ENCODE measurements at regions not wholly inside any gene's neighbourhood (a gene's known extent, or its start where the extent isn't known, plus 50 kb on each side); places are given as distances from the start of the nearest gene placed in this dataset.

- H3K4me2 ChIP-seq (ENCODE audit: extremely low read depth, insufficient read depth, low read length): no peak overlapping the region
- no peaks in the 10 kb centered on the region for H3K4me1 ChIP-seq (ENCODE audit: control insufficient read depth, extremely low read depth, insufficient read depth, low read length)
- no peaks in the 10 kb centered on the region for H3K36me3 ChIP-seq (ENCODE audit: control insufficient read depth, insufficient read depth, low read length)
- DNase-seq (ENCODE audit: low read depth in 2 of 2): no peak
- no peak overlapping the region for H2AFZ ChIP-seq (ENCODE audit: low read length)
- H3K9ac ChIP-seq (ENCODE audit: insufficient read depth, low read length): no peak overlapping the region
- no peak overlapping the region for H3K4me3 ChIP-seq (replicated peaks in 1 of 4; ENCODE audit: control extremely low read depth in 1 of 4, insufficient read depth in 1 of 4, low read depth in 3 of 4, low read length in 4 of 4)
- H3K27me3 ChIP-seq (ENCODE audit: control insufficient read depth, insufficient read depth, low read length): no peaks in the 10 kb centered on the region
- no peaks in the 10 kb centered on the region for H3K79me2 ChIP-seq (ENCODE audit: control insufficient read depth, insufficient read depth, low read length)
- no peak overlapping the region for H3K27ac ChIP-seq (ENCODE audit: insufficient read depth, low read length)
- no peaks in the 10 kb centered on the region for H3K9me3 ChIP-seq (ENCODE audit: control insufficient read depth, insufficient read depth, low read depth, low read length)
- H4K20me1 ChIP-seq (ENCODE audit: control insufficient read depth, extremely low read depth, insufficient read depth, low read length): no peaks in the 10 kb centered on the region
- TF ChIP-seq CTCF (conservative IDR thresholded peaks at IDR 0.05 in 1 of 2, IDR thresholded peaks at IDR 0.05 in 1 of 2; ENCODE audit: low read depth in 1 of 2, low read length in 2 of 2) (no peak), EZH2 (IDR thresholded peaks at IDR 0.05; ENCODE audit: low read length, missing control alignments) (no peak)
Observed at GRCh38 chr1:8144323-8144722, 118.2 kb upstream of the ERRFI1 start.

- no peaks in the 10 kb centered on the region for H3K79me2 ChIP-seq (ENCODE audit: control insufficient read depth, insufficient read depth, low read length)
- DNase-seq (ENCODE audit: low read depth in 2 of 2): peak; percentile 42 to 99
- no peaks in the 10 kb centered on the region for H3K27me3 ChIP-seq (ENCODE audit: control insufficient read depth, insufficient read depth, low read length)
- TF ChIP-seq EZH2 (IDR thresholded peaks at IDR 0.05; ENCODE audit: low read length, missing control alignments) (no peak), CTCF (conservative IDR thresholded peaks at IDR 0.05 in 1 of 2, IDR thresholded peaks at IDR 0.05 in 1 of 2; ENCODE audit: low read depth in 1 of 2, low read length in 2 of 2) (no peak)
- H3K36me3 ChIP-seq (ENCODE audit: control insufficient read depth, insufficient read depth, low read length): no peaks in the 10 kb centered on the region
- no peaks in the 10 kb centered on the region for H3K9me3 ChIP-seq (ENCODE audit: control insufficient read depth, insufficient read depth, low read depth, low read length)
- no peak overlapping the region for H3K27ac ChIP-seq (ENCODE audit: insufficient read depth, low read length)
- no peak overlapping the region for H2AFZ ChIP-seq (ENCODE audit: low read length)
- no peak overlapping the region for H3K4me3 ChIP-seq (replicated peaks in 1 of 4; ENCODE audit: control extremely low read depth in 1 of 4, insufficient read depth in 1 of 4, low read depth in 3 of 4, low read length in 4 of 4)
- no peak overlapping the region for H3K9ac ChIP-seq (ENCODE audit: insufficient read depth, low read length)
- peaks cover 4% of the 10 kb centered on the region for H3K4me1 ChIP-seq (ENCODE audit: control insufficient read depth, extremely low read depth, insufficient read depth, low read length)
- no peak overlapping the region for H3K4me2 ChIP-seq (ENCODE audit: extremely low read depth, insufficient read depth, low read length)
- H4K20me1 ChIP-seq (ENCODE audit: control insufficient read depth, extremely low read depth, insufficient read depth, low read length): no peaks in the 10 kb centered on the region
Observed at GRCh38 chr1:8142955-8143629, 117.0 kb upstream of the ERRFI1 start.

GRCh38 chr1:8139941-8140340 is 113.8 kb upstream of the ERRFI1 start:
- Histone ChIP-seq H3K36me3 (ENCODE audit: control insufficient read depth, insufficient read depth, low read length) (no peaks in the 10 kb centered on the region), H3K79me2 (ENCODE audit: control insufficient read depth, insufficient read depth, low read length) (no peaks in the 10 kb centered on the region), H3K9ac (ENCODE audit: insufficient read depth, low read length) (no peak overlapping the region), H3K4me1 (ENCODE audit: control insufficient read depth, extremely low read depth, insufficient read depth, low read length) (peaks cover 16% of the 10 kb centered on the region), H2AFZ (ENCODE audit: low read length) (no peak overlapping the region), H3K27ac (ENCODE audit: insufficient read depth, low read length) (no peak overlapping the region), H3K4me2 (ENCODE audit: extremely low read depth, insufficient read depth, low read length) (no peak overlapping the region), H4K20me1 (ENCODE audit: control insufficient read depth, extremely low read depth, insufficient read depth, low read length) (no peaks in the 10 kb centered on the region), H3K9me3 (ENCODE audit: control insufficient read depth, insufficient read depth, low read depth, low read length) (no peaks in the 10 kb centered on the region), H3K27me3 (ENCODE audit: control insufficient read depth, insufficient read depth, low read length) (no peaks in the 10 kb centered on the region), H3K4me3 (replicated peaks in 1 of 4; ENCODE audit: control extremely low read depth in 1 of 4, insufficient read depth in 1 of 4, low read depth in 3 of 4, low read length in 4 of 4) (no peak overlapping the region)
- no peak for DNase-seq (ENCODE audit: low read depth in 2 of 2)
- TF ChIP-seq CTCF (conservative IDR thresholded peaks at IDR 0.05 in 1 of 2, IDR thresholded peaks at IDR 0.05 in 1 of 2; ENCODE audit: low read depth in 1 of 2, low read length in 2 of 2): no peak
- TF ChIP-seq EZH2 (IDR thresholded peaks at IDR 0.05; ENCODE audit: low read length, missing control alignments): no peak
